Adipocyte (in vitro differentiated cells): ENCODE measurements at regions not wholly inside any gene's neighbourhood (a gene's known extent, or its start where the extent isn't known, plus 50 kb on each side); places are given as distances from the start of the nearest gene placed in this dataset.

ENCODE experiments used
- DNase-seq: peaks from one replicate; pipeline ENCODE4 v3.0.0-alpha.2; 2015; ENCODE audit warnings: low read depth
- H3K27me3 ChIP-seq: replicated peaks from 2 replicates; pipeline ENCODE4 v1.7.0; 2013; ENCODE audit warnings: mild to moderate bottlenecking, low read length, moderate library complexity; ENCODE audit not compliant: control insufficient read depth, insufficient read depth
- H3K36me3 ChIP-seq: 2 replicates; pipeline ENCODE4 v1.7.0; 2013; ENCODE audit warnings: low read length, mild to moderate bottlenecking, moderate library complexity; ENCODE audit not compliant: control insufficient read depth, insufficient read depth, severe bottlenecking
- H3K4me1 ChIP-seq: 2 replicates; pipeline ENCODE4 v1.7.0; 2013; ENCODE audit warnings: mild to moderate bottlenecking, low read length, moderate library complexity; ENCODE audit not compliant: control insufficient read depth, insufficient read depth
- H3K4me3 ChIP-seq: 2 replicates; pipeline ENCODE4 v1.7.0; 2013; ENCODE audit warnings: mild to moderate bottlenecking, low read length, moderate library complexity
- H3K9ac ChIP-seq: 2 replicates; pipeline ENCODE4 v1.7.0; 2013; ENCODE audit warnings: mild to moderate bottlenecking, low read length, moderate library complexity
- H3K9me3 ChIP-seq: 2 replicates; pipeline ENCODE4 v1.7.0; 2013; ENCODE audit warnings: mild to moderate bottlenecking, low read length, moderate library complexity; ENCODE audit not compliant: control insufficient read depth

DNA sequence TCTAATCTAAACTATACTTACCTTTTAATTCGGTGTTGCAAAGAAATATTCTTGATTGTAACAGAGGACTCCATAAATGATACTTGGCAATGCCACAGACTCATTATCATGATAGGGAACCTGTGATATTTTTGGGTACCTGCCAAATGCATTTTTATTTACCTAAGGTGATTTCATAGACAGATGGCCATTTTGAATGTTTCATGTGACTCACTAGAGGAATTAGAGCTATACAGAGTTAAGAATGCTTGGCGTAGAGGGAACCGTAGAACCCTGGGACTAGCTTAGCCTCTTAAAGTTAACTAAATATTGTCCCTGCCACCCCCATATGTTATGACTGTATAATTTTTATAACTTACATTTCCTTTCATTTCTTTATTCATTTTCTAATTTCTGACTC lies 136.1 kb downstream of the DISP1 start:
- Histone ChIP-seq H3K4me1 (peaks cover 15% of the 10 kb centered on the region), H3K9me3 (no peaks in the 10 kb centered on the region), H3K4me3 (no peak overlapping the region), H3K9ac (no peak overlapping the region), H3K27me3 (no peaks in the 10 kb centered on the region), H3K36me3 (no peaks in the 10 kb centered on the region)
- no peak for DNase-seq

DNA sequence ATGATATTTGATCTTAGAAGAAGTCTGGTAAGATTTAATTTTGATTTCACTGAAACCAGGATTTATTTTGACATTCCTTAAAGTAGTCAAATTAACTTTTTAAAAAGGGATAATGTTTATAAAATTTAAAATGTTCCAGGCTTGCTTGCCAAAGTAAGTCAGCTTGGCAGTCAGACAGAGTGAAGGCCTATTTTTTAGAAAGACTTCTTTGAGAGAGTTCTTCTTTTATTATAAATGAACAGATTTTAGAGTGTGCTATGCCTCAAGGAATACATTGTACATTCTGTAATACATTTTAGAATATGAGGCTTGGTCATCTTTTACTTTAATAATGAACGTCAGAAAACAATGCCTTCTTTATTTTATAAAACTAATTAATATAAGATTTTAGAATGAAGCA lies 138.7 kb downstream of the DISP1 start:
- peak; percentile 21 for DNase-seq
- H3K4me3 ChIP-seq: no peak overlapping the region
- no peaks in the 10 kb centered on the region for H3K9me3 ChIP-seq
- peaks cover 22% of the 10 kb centered on the region for H3K4me1 ChIP-seq
- H3K27me3 ChIP-seq: no peaks in the 10 kb centered on the region
- H3K36me3 ChIP-seq: no peaks in the 10 kb centered on the region
- H3K9ac ChIP-seq: no peak overlapping the region

DNA sequence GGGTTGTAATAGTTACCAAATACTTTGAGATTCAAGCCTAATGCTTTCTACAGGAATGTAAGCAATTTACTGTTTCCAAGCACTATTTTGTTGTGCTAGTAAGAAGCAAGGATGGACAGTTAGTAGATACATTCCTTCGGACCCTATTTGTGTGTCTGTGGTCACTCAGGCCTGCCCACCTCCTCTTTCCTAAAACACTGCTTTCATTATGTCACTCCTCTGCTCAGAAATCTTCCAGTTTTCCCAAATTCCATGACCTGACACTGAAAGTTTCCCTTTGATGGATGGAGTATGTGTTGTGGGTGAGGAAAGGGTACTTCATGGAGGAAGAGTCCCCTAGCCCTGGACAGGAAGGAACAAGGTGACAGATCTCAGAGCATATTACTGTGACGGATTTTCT lies 141.1 kb downstream of the DISP1 start:
- H3K9me3 ChIP-seq: no peaks in the 10 kb centered on the region
- H3K4me3 ChIP-seq: no peak overlapping the region
- DNase-seq: no peak
- H3K4me1 ChIP-seq: peaks cover 22% of the 10 kb centered on the region
- no peaks in the 10 kb centered on the region for H3K36me3 ChIP-seq
- H3K9ac ChIP-seq: no peak overlapping the region
- no peaks in the 10 kb centered on the region for H3K27me3 ChIP-seq

DNA sequence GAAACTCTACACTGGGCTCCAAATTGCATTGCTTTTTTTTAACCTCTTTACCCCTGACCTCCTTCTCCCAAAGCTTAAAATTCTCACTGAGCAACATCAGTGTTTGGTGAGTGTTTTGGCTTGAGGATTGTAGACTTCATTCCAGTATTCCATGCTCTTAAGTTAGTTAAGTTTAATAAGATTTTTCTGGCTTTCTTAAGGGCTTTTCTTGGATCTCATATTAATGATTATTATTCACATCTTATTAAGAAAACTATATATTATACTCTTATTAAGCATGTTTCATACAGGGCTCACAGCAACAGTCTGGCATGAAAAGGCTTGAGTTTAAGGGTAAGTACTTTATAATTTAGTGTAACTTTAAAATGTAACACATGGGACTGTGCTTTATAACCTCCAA lies 141.8 kb downstream of the DISP1 start:
- Histone ChIP-seq H3K36me3 (no peaks in the 10 kb centered on the region), H3K4me1 (peaks cover 22% of the 10 kb centered on the region), H3K9me3 (no peaks in the 10 kb centered on the region), H3K9ac (no peak overlapping the region), H3K27me3 (no peaks in the 10 kb centered on the region), H3K4me3 (no peak overlapping the region)
- DNase-seq: no peak

DNA sequence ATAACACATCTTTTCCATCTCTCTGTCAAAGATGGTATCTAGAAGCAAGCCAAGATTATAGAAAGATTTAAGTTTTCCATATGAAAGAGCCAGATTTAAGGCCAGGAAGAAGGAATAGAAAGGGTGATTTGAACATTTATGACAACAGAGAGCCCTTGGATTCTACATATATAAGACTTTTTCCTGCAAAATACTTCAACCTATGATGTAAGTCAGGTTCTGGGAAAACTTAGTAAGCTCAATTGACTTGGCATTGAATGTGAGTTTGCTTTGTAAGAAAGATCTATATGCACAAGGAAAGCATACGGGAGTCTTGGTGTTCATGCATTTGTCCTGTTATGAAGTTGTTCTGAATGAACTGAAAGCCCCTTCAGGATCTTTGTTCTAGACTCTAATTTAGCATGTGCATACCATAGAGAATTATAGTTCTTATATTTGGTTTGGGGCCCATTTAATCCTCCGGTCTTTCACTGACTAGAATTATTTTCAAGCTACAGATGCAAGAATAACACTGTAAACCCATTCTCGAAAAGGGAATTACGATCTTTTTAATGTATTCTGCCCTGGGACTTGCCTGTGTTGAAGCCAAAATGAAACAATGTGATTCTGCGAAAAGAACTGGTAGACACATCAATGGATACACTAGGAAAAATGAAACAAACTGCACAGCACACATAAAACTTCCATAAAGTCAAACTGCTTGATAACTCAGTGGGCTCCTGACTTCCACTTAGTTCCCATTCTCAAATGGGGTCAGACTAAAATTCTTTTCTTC lies 152.8 kb downstream of the DISP1 start:
- Histone ChIP-seq H3K9ac (no peak overlapping the region), H3K27me3 (no peaks in the 10 kb centered on the region), H3K4me1 (no peaks in the 10 kb centered on the region), H3K36me3 (no peaks in the 10 kb centered on the region), H3K9me3 (no peaks in the 10 kb centered on the region), H3K4me3 (no peak overlapping the region)
- no peak for DNase-seq

DNA sequence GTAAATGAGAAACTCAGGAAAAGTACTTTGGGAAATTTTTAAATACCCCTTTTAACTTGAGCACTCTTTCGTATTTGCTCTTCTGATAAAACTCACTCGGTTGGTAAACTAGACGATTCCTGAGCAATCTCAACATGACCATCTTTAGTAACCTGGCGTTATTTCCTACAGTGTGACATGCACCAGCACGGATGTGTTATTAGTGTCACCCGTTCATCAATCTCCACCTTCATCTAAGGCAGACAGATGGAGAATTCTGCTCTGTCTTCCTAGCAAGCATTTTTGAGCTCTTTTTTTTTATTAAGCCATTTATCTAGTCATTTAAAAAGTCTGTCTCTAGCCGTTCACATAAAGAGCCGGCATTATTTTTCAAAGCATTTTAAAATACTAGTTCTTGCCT lies 155.2 kb downstream of the DISP1 start:
- no peak overlapping the region for H3K4me3 ChIP-seq
- H3K36me3 ChIP-seq: no peaks in the 10 kb centered on the region
- H3K9ac ChIP-seq: no peak overlapping the region
- no peak for DNase-seq
- no peaks in the 10 kb centered on the region for H3K27me3 ChIP-seq
- peaks cover 6% of the 10 kb centered on the region for H3K4me1 ChIP-seq
- no peaks in the 10 kb centered on the region for H3K9me3 ChIP-seq

DNA sequence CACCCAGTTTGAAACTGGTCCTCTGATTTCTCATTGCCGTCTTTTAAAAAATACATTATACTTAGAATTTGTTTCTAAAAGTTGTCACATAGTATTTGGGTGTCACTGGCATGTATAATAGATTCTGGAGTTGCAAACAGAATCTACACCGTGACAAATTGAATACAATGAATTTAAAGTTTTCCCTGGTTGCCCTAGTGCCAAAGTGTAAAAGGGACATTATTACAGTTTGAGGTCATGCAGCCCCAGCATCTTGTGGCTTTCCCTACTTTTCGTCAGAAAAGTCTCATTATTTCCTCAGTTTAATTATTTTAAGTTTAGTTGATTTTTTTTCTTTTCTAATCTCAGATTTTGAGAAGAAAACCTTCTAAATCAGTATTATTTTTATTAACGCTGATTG lies 155.9 kb downstream of the DISP1 start:
- H3K27me3 ChIP-seq: no peaks in the 10 kb centered on the region
- H3K36me3 ChIP-seq: no peaks in the 10 kb centered on the region
- DNase-seq: no peak
- peaks cover 10% of the 10 kb centered on the region for H3K4me1 ChIP-seq
- H3K9ac ChIP-seq: no peak overlapping the region
- H3K4me3 ChIP-seq: no peak overlapping the region
- no peaks in the 10 kb centered on the region for H3K9me3 ChIP-seq

DNA sequence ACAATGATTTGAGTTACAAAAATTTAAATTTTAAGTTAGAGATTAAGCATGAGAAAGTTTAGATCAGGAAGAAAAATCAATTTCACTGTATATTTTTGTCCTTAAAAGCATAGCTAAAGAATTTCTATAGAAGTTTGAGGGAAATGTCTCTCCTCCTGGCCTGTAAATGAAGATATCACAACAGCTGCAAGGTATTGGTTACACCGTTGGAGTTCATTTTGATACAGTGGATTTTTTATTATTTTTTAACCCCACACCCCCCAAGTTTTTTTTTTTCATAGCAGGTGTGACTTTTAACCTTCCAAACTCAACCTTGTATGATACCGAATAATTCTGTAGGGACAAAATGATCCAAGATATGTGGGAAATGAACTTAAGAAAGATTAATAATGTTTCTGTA lies 156.3 kb downstream of the DISP1 start:
- no peaks in the 10 kb centered on the region for H3K27me3 ChIP-seq
- H3K9ac ChIP-seq: no peak overlapping the region
- H3K36me3 ChIP-seq: no peaks in the 10 kb centered on the region
- no peaks in the 10 kb centered on the region for H3K9me3 ChIP-seq
- H3K4me1 ChIP-seq: peaks cover 15% of the 10 kb centered on the region
- no peak overlapping the region for H3K4me3 ChIP-seq
- DNase-seq: no peak

DNA sequence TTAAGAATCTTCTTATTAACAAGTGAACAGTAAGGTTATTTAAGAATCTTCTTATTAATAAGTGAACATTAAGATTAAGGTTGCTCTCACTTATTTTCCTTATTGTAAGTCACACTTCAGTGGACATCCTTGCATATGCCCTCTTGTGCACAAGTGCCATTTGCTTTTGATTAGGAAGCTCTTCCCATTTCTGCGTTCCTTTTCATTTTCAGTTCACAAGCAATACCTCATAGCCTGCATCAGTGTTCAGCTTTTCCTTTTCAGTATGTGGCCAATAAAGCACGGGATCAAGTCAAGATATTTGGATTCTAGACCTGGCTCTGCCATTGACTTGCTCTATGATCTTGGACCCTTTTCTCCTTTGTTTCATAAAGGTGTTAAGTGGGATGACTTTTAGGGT lies 158.7 kb downstream of the DISP1 start:
- DNase-seq: no peak
- H3K9me3 ChIP-seq: no peaks in the 10 kb centered on the region
- no peaks in the 10 kb centered on the region for H3K36me3 ChIP-seq
- H3K27me3 ChIP-seq: no peaks in the 10 kb centered on the region
- no peak overlapping the region for H3K4me3 ChIP-seq
- peaks cover 18% of the 10 kb centered on the region for H3K4me1 ChIP-seq
- no peak overlapping the region for H3K9ac ChIP-seq

DNA sequence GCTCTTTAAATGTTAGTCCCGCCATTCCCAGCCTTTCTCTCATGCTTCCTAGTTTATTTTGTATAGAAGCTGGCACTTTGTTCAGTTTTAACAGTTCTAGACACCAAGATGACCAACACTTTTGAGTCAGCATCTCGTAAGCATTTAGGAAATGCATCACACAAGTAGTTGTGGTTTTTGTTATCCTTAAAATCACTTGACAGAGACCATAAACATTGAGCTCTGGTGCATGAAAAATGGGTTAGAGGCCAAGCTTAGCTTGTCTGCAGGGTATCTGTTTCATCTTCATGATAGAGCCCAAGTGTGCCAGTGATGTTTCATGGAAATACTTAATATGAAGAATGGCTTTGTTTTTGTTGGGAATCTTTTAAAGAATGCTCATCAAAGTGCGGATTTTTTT lies 159.7 kb downstream of the DISP1 start:
- no peaks in the 10 kb centered on the region for H3K27me3 ChIP-seq
- no peak overlapping the region for H3K4me3 ChIP-seq
- DNase-seq: peak; percentile 76
- H3K9ac ChIP-seq: no peak overlapping the region
- peaks cover 18% of the 10 kb centered on the region for H3K4me1 ChIP-seq
- no peaks in the 10 kb centered on the region for H3K9me3 ChIP-seq
- H3K36me3 ChIP-seq: no peaks in the 10 kb centered on the region

DNA sequence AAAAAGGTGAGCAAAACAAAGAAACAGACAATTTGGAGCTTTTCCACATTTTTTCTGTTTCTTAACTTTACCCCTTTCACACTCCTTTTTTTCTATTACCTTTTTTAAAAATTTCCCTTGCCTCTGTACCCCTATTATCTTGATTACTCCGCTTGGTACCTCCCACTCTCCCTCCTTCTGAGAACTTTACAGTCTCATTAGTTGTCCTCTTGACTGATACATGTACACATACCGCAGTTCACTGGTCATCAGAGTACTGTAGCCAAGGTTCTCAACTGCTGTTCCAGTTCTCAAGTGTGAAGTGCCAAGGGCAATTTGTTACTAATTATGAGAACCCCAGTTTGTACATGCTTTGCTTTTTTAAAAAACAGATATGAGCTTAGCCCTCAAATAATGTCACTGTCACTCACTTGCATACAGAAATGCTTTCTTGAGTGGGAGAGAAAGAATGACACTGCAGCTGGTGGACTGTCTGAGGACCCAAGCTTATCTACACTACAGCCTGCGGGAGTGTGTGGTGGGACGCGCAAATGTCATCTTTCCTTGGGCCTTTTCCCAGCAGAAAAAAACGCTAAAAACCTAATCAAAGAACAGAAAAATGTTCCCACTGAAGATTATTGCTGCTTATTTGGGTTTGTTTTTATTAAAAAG lies 160.8 kb downstream of the DISP1 start:
- no peak overlapping the region for H3K4me3 ChIP-seq
- no peaks in the 10 kb centered on the region for H3K9me3 ChIP-seq
- no peak for DNase-seq
- H3K36me3 ChIP-seq: no peaks in the 10 kb centered on the region
- no peak overlapping the region for H3K9ac ChIP-seq
- H3K4me1 ChIP-seq: peaks cover 18% of the 10 kb centered on the region
- H3K27me3 ChIP-seq: no peaks in the 10 kb centered on the region

DNA sequence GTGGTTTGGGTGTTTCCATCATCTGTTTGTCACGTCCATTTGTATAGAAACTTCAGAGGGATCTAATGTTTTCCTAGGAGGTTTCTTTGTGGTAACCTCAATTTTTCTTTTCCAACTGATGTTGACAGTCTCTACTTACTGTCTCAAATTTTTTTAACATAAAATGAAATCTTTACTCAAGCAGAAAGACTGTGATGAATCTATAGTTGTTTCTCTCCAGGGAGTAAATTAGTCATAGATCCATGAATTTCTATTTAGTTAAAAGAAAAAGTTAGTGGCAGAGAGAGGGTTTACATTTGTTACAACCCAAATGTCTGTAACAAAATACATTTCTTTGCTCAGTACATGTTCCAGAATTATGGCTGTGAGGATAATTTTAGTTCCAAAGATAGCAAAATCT lies 161.6 kb downstream of the DISP1 start:
- no peak for DNase-seq
- H3K4me3 ChIP-seq: no peak overlapping the region
- H3K9ac ChIP-seq: no peak overlapping the region
- H3K27me3 ChIP-seq: no peaks in the 10 kb centered on the region
- H3K9me3 ChIP-seq: no peaks in the 10 kb centered on the region
- H3K4me1 ChIP-seq: peaks cover 18% of the 10 kb centered on the region
- H3K36me3 ChIP-seq: no peaks in the 10 kb centered on the region
